ENCODE measurements at regions not wholly inside any gene's neighbourhood (a gene's known extent, or its start where the extent isn't known, plus 50 kb on each side); places are given as distances from the start of the nearest gene placed in this dataset.

DNA sequence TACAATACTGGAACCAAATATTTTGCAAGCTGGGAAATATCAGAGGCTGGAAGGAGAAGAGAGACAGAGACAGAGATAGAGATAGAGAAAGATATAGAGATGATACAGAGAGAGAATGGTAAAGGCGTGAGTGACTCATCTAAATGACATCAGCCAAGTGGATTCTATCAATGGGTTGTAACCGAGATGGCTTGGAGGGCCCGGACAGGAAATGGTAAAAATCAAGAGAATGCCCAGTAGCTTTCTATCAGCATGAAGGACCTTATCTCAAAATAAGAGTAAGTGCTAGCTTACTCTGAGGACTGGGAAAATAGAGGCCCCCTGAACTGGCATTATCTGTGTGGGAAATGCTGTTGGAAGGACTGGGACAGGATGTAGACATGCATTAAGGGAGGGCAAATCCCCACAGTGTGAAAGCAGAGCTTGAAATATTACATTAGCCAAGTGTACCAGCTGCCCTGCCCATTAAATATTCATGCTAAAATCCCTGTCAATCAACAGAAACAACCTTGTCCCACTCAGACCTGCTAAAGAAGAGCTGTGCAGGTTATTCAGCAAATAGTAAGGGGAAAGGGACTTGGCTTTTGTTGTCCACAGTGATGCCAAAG lies 76.6 kb upstream of the ZNF644 start:
- TF ChIP-seq, protein P1, sequence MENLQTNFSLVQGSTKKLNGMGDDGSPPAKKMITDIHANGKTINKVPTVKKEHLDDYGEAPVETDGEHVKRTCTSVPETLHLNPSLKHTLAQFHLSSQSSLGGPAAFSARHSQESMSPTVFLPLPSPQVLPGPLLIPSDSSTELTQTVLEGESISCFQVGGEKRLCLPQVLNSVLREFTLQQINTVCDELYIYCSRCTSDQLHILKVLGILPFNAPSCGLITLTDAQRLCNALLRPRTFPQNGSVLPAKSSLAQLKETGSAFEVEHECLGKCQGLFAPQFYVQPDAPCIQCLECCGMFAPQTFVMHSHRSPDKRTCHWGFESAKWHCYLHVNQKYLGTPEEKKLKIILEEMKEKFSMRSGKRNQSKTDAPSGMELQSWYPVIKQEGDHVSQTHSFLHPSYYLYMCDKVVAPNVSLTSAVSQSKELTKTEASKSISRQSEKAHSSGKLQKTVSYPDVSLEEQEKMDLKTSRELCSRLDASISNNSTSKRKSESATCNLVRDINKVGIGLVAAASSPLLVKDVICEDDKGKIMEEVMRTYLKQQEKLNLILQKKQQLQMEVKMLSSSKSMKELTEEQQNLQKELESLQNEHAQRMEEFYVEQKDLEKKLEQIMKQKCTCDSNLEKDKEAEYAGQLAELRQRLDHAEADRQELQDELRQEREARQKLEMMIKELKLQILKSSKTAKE (IDR thresholded peaks at IDR 0.05; ENCODE audit: low read depth, poor library complexity, severe bottlenecking), result no peak
- no peak for TF ChIP-seq SIN3A (IDR thresholded peaks at IDR 0.05; ENCODE audit: low read depth, low read length)
